ENCODE measurements at regions not wholly inside any gene's neighbourhood (a gene's known extent, or its start where the extent isn't known, plus 50 kb on each side); places are given as distances from the start of the nearest gene placed in this dataset.

DNA sequence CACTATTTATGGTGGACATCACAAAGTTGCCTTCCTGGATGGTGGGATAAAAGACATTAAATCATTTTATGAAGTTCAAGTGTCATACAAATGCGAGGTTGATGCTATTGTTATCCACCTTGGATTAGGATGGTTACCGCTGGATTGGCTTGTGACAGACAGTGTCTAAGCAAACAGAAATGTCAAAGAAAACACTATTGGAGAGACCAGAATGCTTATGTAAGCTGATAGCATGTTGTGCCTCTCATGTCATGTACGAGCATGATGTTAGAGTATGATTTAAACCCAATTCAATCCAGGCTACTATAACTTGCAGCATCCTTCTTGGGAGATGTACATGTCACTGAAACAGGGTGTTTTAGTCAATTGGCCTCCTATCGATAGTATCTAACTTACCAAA is 178.8 kb upstream of the C9orf72 start:
- DNase-seq = no peak

DNA sequence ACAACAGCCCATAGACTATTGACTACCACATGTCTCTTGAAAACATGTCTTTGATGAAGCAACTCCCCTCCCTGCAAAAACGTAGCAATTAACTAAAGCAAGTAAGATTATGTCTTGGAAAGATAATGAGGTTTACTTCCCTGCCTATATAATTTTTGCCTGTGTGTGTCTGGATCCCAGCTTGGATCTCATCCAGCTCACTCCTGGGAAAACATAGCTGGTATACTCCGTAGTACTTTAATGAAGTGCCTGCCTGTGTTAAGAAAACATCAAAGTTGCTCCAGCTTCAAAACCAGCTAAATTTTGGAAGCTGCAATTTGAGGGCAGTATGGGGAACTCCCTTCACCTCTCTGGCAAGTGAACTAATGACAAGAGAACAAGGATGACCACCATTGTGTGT is 182.6 kb upstream of the C9orf72 start:
- DNase-seq = no peak

DNA sequence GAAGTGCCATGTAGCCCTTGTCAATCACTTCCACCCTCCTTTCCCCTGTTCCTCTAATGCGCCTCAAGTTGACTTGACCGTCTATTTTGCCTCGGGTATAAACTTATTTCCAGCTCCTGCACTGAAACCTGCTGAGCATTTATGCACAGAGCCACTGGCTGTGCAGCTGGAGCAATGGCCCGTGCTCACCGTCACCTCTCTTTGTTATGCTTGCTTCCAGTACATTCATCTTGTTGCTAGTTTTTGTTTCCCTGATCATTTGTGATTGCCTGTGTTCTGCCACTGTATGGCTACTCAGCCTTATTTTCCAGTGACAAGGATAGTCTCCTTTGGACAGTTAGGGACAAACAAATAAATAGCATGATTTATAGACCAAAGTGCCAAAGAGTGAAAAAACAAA is 183.1 kb upstream of the C9orf72 start:
- DNase-seq = no peak

DNA sequence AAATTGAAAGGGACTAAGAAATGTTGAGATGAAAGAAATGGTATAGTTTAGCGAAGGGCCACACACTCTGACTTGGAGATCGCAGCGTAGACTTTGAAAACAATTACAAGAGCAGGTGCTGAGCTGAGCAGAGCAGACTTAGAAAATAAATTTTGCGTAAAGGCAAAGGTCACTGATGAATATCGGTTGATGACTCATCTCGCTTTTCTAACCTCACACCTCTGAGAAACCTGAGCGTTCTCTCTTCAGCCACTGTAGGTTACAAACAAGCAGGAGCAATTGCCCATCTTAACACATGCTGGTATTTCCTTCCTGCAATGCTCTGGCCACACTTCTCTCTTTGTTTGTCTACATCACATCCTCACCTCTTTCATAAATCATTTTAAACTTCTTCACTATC is 190.6 kb upstream of the C9orf72 start:
- DNase-seq = no peak

DNA sequence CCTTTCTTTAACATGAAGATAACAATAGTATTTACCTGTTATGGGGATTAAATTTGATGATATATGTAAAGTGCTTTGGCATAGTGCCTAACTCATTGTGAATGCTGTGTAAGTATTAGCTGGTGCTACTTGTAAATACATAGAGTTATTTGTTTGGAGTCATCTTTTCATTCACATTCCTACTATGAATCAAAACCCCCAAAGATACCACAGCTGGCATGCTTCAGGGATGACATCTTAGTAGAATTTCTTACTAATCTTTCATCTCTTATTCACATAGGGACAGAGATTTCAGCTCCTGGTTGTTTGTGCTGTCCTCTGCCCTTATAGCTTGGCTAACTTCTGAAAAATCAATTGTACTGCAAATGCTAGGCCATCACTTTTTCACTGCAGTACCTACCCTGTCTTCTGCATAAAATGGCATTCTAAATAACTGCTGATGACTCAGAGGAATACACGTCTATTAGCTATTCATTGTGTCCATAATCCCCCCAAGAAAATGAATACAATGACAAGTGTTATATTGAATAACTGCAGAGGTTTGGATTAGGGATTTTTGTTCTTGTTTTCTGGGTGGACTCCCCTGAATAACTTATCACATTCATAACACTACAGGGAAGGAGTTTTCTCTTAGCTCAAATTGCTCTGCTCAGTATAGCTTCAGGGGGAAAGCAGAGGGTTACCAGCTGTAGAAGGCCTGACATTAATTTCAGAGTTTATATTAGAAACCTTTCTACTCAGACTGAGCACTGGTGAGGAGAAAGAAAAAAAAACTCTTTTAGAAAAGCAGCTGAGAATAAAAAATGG is 192.2 kb upstream of the C9orf72 start:
- DNase-seq = no peak

DNA sequence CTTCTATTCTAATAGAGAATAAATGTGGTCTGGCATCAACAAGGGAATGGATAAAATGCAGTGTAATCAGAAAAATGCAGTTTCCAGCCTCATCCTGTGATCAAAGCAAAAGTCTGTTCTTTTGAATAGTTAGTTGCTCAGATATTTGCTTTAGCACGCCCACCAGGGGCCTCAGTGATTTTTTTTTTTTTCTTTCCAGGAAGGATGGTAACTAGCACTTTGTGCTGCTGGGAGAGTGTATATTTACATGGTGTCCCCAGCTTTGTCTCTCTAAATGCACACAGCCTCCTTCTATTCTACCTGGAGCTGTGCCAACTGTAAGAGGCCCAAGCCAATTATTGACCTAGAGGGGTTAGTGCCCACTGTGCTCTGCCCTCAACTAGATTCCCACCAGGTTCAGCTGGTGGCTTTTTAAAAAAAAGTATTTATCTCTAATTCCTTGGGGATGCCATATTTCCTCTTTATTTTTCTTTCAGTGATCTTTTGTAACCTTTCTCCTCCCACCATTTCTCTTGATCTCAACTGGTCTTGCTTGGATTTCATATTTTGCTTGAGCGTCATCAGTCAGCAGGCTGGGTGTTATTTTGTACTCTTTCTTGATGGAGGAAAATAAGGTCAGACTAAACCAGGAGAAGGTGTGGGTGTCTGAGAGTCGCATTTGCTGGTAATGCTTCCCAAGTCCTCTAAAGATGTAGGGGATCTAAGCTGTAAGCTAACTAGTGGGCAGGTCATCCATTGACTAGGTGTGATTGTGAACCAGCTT is 193.0 kb upstream of the C9orf72 start:
- no peak for DNase-seq

DNA sequence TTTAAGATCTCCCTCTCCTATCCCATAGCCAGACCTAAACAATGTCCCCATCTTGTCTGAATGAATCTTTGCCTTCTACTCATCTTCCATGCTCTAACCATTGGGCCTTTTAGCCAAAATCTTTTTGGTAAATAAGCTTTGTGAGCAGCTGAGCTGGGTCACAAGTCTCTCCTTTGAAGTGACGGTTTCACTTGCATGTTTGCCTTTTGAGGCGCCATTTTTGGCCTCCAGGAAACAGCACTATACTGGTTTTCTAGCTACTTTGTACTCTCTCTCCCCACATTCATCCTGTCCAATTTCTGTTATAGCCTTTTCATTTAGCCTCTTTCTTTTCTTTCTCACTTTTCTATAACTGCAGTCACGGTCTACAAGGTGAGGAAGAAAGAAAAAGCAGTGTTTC is 195.5 kb upstream of the C9orf72 start:
- DNase-seq = no peak

DNA sequence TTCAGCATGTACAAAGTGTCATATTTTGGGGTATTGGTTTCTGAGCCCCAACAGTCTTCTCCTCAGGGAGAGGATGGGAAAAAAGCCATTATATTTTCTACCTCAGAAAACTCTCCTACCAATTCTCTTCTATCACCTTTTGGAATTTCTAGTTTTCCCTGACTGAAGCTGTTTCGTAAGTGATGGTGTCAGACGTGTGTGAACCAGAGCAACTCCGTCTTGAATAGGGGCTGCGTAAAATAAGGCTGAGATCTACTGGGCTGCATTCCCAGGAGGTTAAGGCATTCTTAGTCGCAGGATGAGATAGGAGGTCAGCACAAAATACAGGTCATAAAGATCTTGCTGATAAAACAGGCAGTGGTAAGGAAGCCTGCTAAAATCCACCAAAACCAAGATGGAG is 197.3 kb upstream of the C9orf72 start:
- DNase-seq = no peak

DNA sequence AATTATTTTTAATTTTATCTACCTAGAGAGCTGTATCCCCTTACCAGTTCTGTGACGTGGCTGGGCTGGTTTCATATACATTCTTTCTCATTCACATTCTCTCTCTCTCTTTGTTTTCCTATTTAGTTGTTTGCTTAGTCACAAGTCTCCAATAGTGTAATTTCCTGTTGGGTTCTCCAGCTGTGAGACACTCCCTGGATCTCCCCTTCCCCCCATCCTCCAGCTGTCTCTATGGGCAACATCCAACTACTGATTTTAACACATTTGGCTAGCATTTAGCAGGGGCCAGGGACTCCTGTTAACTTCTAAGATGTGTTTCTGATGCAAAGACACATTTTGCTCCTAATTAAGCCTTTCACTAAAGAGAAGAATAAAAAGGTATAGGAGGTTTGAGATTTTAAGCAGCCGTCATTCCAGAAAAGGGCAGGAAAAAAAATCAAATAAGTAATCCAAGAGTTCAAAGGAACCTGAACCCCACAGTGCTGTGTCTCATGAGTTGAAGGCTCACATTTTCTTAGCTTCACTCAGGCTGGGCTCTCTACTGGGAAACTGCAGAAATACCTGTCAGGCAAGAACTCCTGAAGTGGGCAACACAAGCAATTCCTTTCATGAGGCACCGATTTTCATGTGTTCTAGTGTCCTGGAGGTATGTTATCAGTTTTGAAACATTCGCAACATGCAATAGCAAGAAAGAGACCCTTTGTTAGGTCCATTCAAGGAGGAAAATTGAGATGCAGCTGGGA is 198.7 kb upstream of the C9orf72 start:
- no peak for DNase-seq

DNA sequence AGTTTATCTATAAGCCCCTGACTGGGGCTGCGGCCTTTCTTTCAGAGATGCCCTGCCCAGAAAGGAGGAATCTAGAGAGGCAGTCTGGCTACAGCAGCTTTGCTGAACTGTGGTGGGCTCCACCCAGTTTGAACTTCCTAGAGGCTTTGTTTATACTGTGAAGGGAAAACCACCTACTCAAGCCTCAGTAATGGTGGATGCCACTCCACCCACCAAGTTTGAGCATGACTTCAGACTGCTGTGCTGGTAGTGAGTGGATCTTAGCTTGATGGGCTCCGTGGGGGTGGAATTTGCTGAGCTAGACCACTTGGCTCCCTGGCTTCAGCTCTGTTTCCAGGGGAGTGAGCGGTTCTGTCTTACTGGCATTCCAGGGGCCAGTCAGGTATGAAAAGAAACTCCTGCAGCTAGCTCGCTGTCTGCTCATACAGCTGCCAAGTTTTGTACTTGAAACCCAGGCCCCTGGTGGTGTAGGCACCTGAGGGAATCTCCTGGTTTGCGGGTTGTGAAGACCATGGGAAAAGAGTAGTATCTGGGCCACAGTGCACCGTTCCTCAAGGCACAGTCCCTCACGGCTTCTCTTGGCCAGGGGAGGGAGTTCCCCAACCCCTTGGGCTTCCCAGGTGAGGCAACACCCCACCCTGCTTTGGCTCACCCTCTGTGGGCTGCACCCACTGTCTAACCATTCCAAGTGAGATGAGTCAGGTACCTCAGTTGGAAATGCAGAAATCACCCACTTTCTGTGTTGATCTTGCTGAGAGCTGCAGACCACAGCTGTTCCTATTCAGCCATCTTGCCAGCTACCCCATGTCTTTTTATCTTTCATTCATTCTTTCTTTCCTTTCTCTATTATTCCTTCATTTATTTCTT is 211.8 kb upstream of the C9orf72 start:
- DNase-seq = no peak

DNA sequence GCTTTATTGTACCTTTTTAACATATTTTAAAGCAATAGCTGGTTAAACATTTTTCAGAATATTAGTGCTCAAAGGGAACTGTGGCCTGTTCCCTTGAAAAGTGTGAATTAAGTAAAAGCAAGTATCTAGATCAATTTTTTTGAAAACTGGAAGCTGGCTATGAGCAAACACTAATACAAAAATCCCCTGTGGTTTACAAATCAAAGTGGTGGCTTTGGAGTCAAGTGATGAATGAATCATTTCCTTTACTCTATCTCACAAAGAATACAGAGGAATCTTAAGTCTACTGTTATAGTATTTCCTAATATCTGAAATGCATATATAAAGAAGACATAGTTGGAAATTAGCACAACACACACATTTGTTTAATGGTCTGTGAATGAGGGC is 212.4 kb upstream of the C9orf72 start:
- no peak for DNase-seq

DNA sequence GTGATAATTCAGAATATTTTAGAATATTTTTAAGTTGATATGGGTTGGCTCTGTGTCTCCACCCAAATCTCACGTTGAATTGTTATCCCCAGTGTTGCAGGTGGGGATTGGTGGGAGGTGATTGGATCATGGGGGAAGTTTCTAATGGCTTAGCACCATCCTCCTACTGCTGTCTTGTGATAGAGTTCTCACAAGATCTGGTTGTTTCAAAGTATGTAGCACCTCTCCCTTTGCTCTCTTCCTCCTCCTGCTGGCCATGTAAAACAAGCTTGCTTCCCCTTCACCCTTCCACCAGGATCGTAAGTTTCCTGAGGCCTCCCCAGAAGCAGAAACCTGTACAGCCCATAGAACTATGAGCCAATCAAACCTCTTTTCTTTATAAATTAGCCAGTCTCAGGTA is 214.6 kb upstream of the C9orf72 start:
- peak; percentile 3 for DNase-seq

DNA sequence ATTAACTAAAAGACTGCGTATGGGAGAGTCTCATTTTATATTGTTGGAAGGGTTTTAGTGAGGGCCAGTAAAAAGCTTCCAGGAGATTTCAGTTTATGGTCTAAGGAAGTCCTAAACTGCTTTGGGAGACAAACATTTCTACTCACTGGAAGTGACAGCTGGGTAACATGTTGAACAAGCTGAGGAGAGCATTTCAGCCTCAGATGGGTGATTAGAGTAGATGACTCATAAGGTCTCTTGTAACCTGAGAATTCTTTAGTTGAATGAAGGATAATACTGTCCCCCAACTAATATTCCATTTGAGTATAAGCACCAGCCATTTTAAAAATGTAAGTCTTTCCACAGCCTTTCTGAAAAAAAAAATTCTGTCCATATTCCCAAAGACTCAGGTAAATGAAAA is 218.0 kb upstream of the C9orf72 start:
- peak; percentile 40 for DNase-seq

DNA sequence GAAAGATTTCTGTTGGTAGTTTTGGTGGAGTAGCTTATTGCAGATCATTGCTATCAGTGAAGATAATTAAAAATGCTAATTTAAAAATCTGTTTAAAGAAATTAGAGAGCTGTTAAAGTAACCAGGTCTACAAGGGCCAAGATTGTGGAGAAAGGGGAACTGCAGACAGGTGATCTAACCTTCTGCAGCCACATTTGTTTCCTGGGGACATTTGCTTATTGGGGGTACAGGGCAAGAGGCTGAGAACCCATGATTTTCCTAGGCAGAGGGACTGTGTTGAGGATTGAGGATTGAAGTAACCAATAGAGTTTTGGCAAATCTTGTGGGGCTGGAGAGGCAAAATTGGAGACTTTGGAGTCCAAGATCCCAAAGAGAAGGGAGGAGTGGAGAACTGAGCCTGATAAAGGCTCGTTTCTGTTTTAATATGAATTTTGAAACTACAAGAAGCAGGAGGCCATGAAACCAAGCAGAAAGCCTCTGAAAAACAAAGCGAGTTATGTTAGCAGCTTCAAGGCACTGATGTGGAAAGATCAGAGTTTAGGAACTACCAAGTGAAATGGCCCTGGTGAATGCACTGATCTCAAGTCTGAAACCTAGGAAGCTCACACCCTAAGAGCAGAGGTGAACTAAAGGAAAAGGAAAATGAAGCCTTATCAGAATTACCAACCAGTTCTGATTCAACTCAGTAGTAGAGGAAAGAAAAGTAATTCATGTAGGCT is 219.8 kb upstream of the C9orf72 start:
- DNase-seq = no peak

DNA sequence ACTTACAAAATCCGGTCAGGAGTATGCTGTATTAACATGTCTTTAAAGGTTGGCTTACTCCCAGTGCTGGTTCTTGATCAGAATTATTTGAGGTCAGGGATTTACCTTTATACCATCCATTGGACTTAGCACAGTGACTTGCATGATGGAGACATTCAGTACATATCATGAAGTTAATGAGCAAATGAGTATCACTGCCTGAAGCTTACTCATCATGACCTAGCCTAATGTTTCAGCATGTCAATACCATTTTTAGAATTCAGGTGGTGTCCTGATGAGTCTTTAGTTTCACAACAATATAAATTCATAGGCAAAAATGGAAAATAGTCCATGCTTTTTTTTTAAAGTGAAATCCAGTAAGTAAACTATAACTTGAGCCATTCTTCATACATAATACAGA is 226.0 kb upstream of the C9orf72 start:
- DNase-seq = no peak

DNA sequence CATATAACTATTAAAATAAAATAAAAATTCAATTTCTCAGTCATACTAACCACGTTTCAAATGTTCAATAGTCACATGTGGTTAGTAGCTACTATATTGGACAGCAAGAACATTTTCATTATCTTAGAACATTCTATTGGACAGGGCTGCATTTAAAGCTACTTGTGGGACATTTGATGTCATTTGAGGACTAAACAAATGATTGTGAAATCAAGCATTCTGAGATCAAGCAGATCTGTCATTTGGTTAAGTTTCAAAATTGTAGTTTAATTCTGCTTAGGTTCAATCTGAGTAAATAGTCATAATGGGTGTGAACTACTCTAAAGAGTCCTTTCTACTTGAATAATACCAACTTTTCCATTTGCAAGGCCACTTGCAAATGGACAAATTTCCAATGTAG is 226.9 kb upstream of the C9orf72 start:
- DNase-seq = no peak

DNA sequence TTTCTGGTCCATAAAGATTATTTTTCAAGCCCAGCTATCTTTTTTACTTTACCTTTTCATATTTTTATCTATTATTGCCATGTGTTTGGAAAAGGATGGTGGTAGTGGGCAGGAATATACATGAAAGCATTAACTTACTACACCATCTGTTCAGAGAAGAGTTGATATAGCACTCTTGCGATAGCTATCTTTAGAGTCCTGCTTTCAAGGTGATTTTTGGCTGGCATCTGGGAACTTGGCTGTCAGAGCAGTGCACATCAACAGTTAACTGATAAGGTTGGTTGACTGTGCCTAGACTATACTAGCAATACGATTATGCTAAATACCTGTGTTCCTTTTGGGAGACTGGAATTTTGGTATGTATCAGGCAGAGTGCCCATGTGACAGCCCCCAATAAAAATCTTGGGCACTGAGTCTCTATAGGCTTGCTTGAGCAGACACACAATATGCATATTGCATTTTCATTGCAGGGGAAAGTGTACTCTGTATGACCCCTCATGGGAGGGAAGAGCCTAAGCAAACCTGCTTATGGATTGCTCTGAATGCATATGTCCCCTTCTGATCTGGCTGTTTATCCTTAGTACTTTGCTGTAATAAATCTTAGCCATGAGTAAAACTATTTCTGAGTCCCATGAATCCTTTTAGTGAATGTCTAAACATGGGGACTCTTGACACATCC is 227.6 kb upstream of the C9orf72 start:
- DNase-seq = peak; percentile 27

DNA sequence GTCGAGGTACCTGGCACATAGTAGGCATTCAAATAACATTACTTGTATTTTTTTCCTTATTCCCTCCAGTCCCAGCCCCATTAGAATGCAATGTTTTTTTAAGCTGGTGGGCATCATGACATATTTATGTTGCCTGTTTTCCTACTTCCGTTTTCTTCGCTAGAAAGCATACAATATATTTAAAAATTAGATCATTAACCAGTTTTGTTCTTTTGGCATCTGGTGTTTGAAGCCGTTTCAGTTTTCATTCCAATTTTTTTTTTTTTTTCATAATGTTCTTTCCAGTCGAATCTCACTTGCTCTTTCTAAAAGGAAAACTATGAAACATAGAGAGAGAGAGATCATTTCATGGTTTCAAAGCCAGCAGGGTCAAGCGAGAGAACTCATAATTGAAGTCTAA is 228.3 kb upstream of the C9orf72 start:
- DNase-seq = no peak

DNA sequence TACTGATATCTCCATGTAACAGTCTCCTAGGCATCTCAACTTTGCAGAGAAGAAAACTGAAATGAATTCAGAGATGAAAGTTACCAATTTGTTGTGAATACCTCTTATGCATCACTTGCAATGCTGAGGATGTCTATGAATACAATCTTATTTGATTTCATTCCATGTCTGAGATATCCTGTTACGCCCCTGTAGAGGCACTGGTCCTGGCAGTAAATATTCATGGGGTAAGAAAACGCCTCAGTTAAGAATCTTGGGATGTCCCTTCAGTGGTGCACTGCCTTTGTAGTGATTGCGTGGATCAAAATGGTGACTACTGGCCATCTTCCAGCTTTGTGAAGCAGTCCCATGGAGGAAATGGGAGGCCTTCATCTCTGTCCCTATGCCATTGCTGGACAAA is 229.1 kb upstream of the C9orf72 start:
- DNase-seq = no peak

DNA sequence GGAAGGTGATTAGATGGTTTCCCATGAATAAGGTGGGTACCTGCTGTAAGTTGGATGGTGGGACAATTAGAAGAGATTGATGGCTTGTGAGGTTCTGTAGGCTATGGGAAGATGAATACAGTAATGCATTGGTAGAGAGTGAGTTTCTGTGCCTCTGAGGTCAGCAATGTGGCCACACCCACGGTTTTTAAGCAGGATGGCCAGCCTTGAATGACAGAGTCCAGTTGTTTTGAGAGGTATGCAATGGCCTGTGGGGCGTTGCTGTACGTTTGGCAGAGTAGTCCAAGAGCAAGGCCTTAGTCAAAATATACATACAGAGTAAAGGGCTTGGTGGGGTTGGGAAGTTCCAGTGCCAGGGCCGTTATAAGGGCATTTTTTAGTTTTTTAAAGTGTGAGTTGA is 235.6 kb upstream of the C9orf72 start:
- no peak for DNase-seq

DNA sequence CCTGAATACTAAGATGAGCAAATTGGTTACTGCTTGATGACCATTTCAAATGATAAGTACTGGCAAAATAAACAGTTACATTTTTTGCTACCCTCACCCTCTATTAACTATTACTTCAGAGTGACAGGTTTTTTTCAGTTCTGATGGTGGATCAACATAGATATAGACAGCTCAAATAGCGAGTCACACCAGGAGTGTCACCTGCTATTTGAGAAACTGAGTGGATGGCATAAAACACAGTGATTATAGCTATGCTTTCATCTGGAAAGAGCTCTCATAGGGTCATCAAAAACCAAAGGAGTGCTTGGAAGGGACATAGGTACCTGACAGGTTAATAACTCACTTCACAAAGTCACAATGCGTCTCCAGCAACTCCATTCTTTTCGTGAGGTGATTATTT is 244.5 kb upstream of the C9orf72 start:
- no peak for DNase-seq

DNA sequence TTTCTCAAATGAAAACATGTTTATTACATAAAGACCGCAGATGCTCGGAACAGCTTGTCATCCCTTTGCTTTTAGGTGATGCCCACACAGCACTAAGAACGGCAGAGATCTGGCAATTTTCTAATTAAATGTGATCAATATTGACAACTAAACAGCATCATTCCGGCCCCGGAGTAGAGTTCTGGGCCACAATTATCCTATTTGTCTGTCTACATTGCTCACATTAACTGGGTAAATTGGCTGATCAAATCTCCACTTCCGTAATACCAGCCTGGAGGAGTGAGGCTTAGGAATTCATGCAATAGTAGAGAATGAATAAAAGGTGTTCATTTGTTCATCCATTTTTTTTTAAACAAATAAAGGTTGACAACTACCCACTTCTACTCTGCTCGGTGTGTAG is 245.1 kb upstream of the C9orf72 start:
- no peak for DNase-seq

Data from NCI-H82 (cell line).